GM13977 (cell line): ENCODE measurements at regions not wholly inside any gene's neighbourhood (a gene's known extent, or its start where the extent isn't known, plus 50 kb on each side); places are given as distances from the start of the nearest gene placed in this dataset.
"Not testable (repeated sequence)": the region's sequence is repeated elsewhere in the genome, so short reads cannot be mapped to it uniquely, and the experiment has no call there.

Experiments
- DNase-seq: peaks from one replicate; pipeline ENCODE4 v3.0.0; 2012; ENCODE audit warnings: low spot score
- in situ Hi-C: fragments of 300-500 bp; cut with MboI; formaldehyde crosslinking; loops from one replicate; pipeline ENCODE4 v1.12.0; 2022; ENCODE audit warnings: low sequenced_read_pairs, low pct_unique_long_range_greater_than_20kb, mixed read lengths, inconsistent platforms; ENCODE audit not compliant: unreplicated experiment
- TF ChIP-seq, protein P1 (sequence below): IDR thresholded peaks from 2 replicates; pipeline ENCODE4 v1.5.1; 2012; ENCODE audit warnings: mild to moderate bottlenecking, control low read depth; ENCODE audit not compliant: insufficient read depth; ENCODE audit errors: extremely low read depth, missing control alignments

- TF ChIP-seq, protein P1, sequence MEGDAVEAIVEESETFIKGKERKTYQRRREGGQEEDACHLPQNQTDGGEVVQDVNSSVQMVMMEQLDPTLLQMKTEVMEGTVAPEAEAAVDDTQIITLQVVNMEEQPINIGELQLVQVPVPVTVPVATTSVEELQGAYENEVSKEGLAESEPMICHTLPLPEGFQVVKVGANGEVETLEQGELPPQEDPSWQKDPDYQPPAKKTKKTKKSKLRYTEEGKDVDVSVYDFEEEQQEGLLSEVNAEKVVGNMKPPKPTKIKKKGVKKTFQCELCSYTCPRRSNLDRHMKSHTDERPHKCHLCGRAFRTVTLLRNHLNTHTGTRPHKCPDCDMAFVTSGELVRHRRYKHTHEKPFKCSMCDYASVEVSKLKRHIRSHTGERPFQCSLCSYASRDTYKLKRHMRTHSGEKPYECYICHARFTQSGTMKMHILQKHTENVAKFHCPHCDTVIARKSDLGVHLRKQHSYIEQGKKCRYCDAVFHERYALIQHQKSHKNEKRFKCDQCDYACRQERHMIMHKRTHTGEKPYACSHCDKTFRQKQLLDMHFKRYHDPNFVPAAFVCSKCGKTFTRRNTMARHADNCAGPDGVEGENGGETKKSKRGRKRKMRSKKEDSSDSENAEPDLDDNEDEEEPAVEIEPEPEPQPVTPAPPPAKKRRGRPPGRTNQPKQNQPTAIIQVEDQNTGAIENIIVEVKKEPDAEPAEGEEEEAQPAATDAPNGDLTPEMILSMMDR: no peak
- in situ Hi-C loops: no loop called here
- DNase-seq: no peak
Observed at GRCh38 chr6:6875818-6876470, 231.8 kb upstream of the RREB1 start.

GRCh38 chr6:6877792-6878191, 230.0 kb upstream of the RREB1 start:
- in situ Hi-C loops, DNase-seq: not testable (repeated sequence)

GRCh38 chr6:6878887-6879585, 228.7 kb upstream of the RREB1 start:
- DNase-seq: no peak
- in situ Hi-C loops: no loop called here
- TF ChIP-seq, protein P1: no peak

DNA sequence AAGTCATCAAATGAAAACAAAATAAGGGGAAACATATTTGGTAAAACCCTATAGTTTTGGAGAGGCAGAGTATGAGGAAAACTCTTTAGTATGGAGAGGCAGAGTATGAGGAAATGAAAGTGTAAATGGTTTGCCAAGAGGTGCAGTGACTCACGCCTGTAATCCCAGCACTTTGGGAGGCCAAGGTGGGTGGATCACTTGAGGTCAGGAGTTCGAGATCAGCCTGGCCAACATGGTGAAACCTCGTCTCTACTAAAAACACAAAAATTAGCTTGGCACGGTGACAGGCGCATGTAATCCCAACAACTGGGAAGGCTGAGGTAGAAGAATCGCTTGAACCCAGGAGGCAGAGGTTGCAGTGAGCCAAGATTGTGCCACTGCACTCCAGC, 228.2 kb upstream of the RREB1 start:
- DNase-seq, in situ Hi-C loops: not testable (repeated sequence)

DNA sequence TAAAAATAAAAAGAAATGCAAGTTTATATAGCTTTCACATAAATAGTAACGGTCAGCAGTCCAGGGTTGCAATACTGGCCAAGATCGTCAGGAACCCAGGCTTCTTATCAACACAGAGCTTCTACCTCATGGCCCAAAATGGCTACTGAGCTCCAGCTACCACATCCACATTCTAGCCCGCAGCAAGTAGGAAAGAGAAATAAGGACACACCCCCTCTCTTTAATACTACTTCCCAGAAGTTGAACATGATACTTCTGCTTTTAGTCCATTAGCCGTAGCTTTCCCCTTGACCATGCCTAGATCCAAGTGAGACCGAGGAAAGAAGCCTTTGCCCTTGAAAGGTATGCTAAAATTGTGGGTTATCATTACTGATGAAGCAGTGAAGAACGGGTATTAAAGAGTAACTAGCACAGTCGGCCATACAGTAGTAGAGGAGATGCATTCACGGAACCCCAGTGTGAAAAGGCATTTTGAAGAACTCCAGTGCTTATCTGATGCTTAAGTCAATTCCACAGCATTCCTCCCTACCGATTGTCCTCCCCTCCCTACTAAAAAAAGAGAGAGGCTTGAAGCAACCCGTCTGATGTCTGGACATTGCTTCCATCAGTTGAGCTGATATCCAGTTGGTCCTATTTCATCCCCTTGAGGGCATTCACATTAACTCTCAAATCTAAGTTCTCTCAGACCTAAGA, 226.9 kb upstream of the RREB1 start:
- in situ Hi-C loops: no loop called here
- TF ChIP-seq, protein P1: no peak
- no peak for DNase-seq

GRCh38 chr6:6881438-6882225, 226.1 kb upstream of the RREB1 start:
- DNase-seq: no peak
- TF ChIP-seq, protein P1: no peak
- in situ Hi-C loops: no loop called here

GRCh38 chr6:6882592-6882991, 225.2 kb upstream of the RREB1 start:
- TF ChIP-seq, protein P1: no peak
- DNase-seq: no peak
- in situ Hi-C loops: no loop called here
